Lower leg skin (tissue), 3 donors: ENCODE measurements at regions not wholly inside any gene's neighbourhood (a gene's known extent, or its start where the extent isn't known, plus 50 kb on each side); places are given as distances from the start of the nearest gene placed in this dataset.

ENCODE experiments used
- CTCF ChIP-seq, 3 donors: fragments of 450-650 bp; IDR thresholded peaks; one replicate each; pipeline ENCODE4 v1.5.1; 2016; ENCODE audit warnings: antibody characterized with exemption in 3 of 3, mild to moderate bottlenecking in 3 of 3, moderate library complexity in 2 of 3
- POLR2A ChIP-seq, 2 donors: fragments of 450-650 bp; IDR thresholded peaks; one replicate each; pipeline ENCODE4 v1.6.1; 2016 to 2017; ENCODE audit warnings: antibody characterized with exemption in 2 of 2, mild to moderate bottlenecking in 1 of 2, moderate library complexity in 1 of 2

- no peak for TF ChIP-seq CTCF (IDR thresholded peaks at IDR 0.05)
- TF ChIP-seq POLR2A (IDR thresholded peaks at IDR 0.05), result no peak
Observed at GRCh38 chr15:69924531-69924930, 173.2 kb downstream of the TLE3 start.
